Astrocyte (in vitro differentiated cells and primary cell): ENCODE measurements at regions not wholly inside any gene's neighbourhood (a gene's known extent, or its start where the extent isn't known, plus 50 kb on each side); places are given as distances from the start of the nearest gene placed in this dataset.

Experiments
- DNase-seq: peaks from one replicate; pipeline ENCODE4 v3.0.0-alpha.2; 2010; ENCODE audit warnings: low read depth
- FAIRE-seq: peaks from 2 replicates; lab custom pipeline; 2011; peaks lifted over from hg19 to GRCh38; lab: Jason Lieb, UNC
- H2AFZ ChIP-seq: 2 replicates; pipeline ENCODE4 v1.6.0; 2012; ENCODE audit warnings: low read depth, low read length, inconsistent platforms
- H3K27ac ChIP-seq: 2 replicates; pipeline ENCODE4 v1.5.1; 2011; ENCODE audit warnings: low read depth, low read length, inconsistent platforms
- H3K27me3 ChIP-seq: 2 replicates; pipeline ENCODE4 v1.6.0; 2011; ENCODE audit warnings: low read length, inconsistent platforms; ENCODE audit not compliant: insufficient read depth
- H3K36me3 ChIP-seq: 2 replicates; pipeline ENCODE4 v1.5.1; 2011; ENCODE audit warnings: low read length, inconsistent platforms; ENCODE audit not compliant: insufficient read depth
- H3K4me1 ChIP-seq: 2 replicates; pipeline ENCODE4 v1.5.1; 2011; ENCODE audit warnings: low read length, inconsistent platforms; ENCODE audit not compliant: insufficient read depth
- H3K4me2 ChIP-seq: 2 replicates; pipeline ENCODE4 v1.6.0; 2012; ENCODE audit warnings: low read length, inconsistent platforms
- H3K4me3 ChIP-seq: 2 replicates; pipeline ENCODE4 v1.5.1; 2011; ENCODE audit warnings: low read depth, mild to moderate bottlenecking, low read length, inconsistent platforms; ENCODE audit not compliant: insufficient read depth
- H3K79me2 ChIP-seq: 2 replicates; pipeline ENCODE4 v1.6.0; 2012; ENCODE audit warnings: mild to moderate bottlenecking, low read length, inconsistent platforms; ENCODE audit not compliant: insufficient read depth
- H3K9ac ChIP-seq: 2 replicates; pipeline ENCODE4 v1.6.0; 2012; ENCODE audit warnings: mild to moderate bottlenecking, low read length, inconsistent platforms
- H3K9me3 ChIP-seq: 2 replicates; pipeline ENCODE4 v1.5.1; 2012; ENCODE audit warnings: low read depth, mild to moderate bottlenecking, low read length, inconsistent platforms; ENCODE audit not compliant: insufficient read depth
- H4K20me1 ChIP-seq: 2 replicates; pipeline ENCODE4 v1.6.0; 2012; ENCODE audit warnings: low read length, inconsistent platforms; ENCODE audit not compliant: insufficient read depth
- H3K27ac Mint-ChIP-seq: one replicate; pipeline ENCODE4 v1.8.0; 2021; ENCODE audit warnings: mild to moderate bottlenecking, mixed read lengths; ENCODE audit not compliant: unreplicated experiment
- H3K27me3 Mint-ChIP-seq: one replicate; pipeline ENCODE4 v1.8.0; 2021; ENCODE audit warnings: low read depth, mixed read lengths; ENCODE audit not compliant: unreplicated experiment
- H3K36me3 Mint-ChIP-seq: one replicate; pipeline ENCODE4 v1.8.0; 2021; ENCODE audit warnings: low read depth, mixed read lengths; ENCODE audit not compliant: unreplicated experiment
- H3K4me1 Mint-ChIP-seq: one replicate; pipeline ENCODE4 v1.8.0; 2021; ENCODE audit warnings: low read depth, mixed read lengths; ENCODE audit not compliant: unreplicated experiment
- H3K4me3 Mint-ChIP-seq: one replicate; pipeline ENCODE4 v1.8.0; 2021; ENCODE audit warnings: mild to moderate bottlenecking, moderate library complexity, mixed read lengths; ENCODE audit not compliant: unreplicated experiment
- H3K9me3 Mint-ChIP-seq: one replicate; pipeline ENCODE4 v1.8.0; 2021; ENCODE audit warnings: mild to moderate bottlenecking, mixed read lengths; ENCODE audit not compliant: unreplicated experiment
- CTCF ChIP-seq: IDR thresholded peaks from 2 replicates; pipeline ENCODE4 v1.5.1; 2011; ENCODE audit warnings: low read depth, mild to moderate bottlenecking, inconsistent platforms, low read length, moderate library complexity; ENCODE audit not compliant: insufficient read depth
- EZH2 ChIP-seq: IDR thresholded peaks from 2 replicates; pipeline ENCODE4 v1.6.1; 2012; ENCODE audit warnings: mild to moderate bottlenecking, low read length, inconsistent platforms; ENCODE audit not compliant: insufficient read depth

- Histone ChIP-seq H3K9me3 (peaks cover 4% of the 10 kb centered on the region), H3K4me2 (no peak overlapping the region), H4K20me1 (no peaks in the 10 kb centered on the region), H3K79me2 (no peaks in the 10 kb centered on the region), H3K4me1 (no peaks in the 10 kb centered on the region), H3K9ac (no peak overlapping the region), H3K4me3 (no peak overlapping the region), H2AFZ (no peak overlapping the region), H3K27me3 (no peaks in the 10 kb centered on the region), H3K36me3 (no peaks in the 10 kb centered on the region), H3K27ac (no peak overlapping the region)
- no peak overlapping the region for H3K27ac Mint-ChIP-seq
- no peaks in the 10 kb centered on the region for H3K36me3 Mint-ChIP-seq
- no peak for FAIRE-seq
- no peaks in the 10 kb centered on the region for H3K4me1 Mint-ChIP-seq
- H3K9me3 Mint-ChIP-seq, result no peaks in the 10 kb centered on the region
- peaks cover 3% of the 10 kb centered on the region for H3K27me3 Mint-ChIP-seq
- DNase-seq, result no peak
- no peak overlapping the region for H3K4me3 Mint-ChIP-seq
- TF ChIP-seq EZH2 (no peak), CTCF (no peak)
Observed at GRCh38 chr2:80874374-80874773, 569.8 kb upstream of the LRRTM1 start.

GRCh38 chr2:80869858-80870438, 565.4 kb upstream of the LRRTM1 start:
- H3K27ac ChIP-seq, result no peak overlapping the region
- H4K20me1 ChIP-seq, result no peaks in the 10 kb centered on the region
- no peaks in the 10 kb centered on the region for H3K9me3 Mint-ChIP-seq
- H3K79me2 ChIP-seq, result no peaks in the 10 kb centered on the region
- H3K4me2 ChIP-seq, result no peak overlapping the region
- no peak overlapping the region for H2AFZ ChIP-seq
- FAIRE-seq (no peak), DNase-seq (no peak)
- no peak overlapping the region for H3K27ac Mint-ChIP-seq
- no peak overlapping the region for H3K4me3 ChIP-seq
- H3K27me3 Mint-ChIP-seq, result no peaks in the 10 kb centered on the region
- H3K9ac ChIP-seq, result no peak overlapping the region
- H3K9me3 ChIP-seq, result peaks cover 4% of the 10 kb centered on the region
- no peaks in the 10 kb centered on the region for H3K4me1 ChIP-seq
- no peaks in the 10 kb centered on the region for H3K36me3 Mint-ChIP-seq
- no peaks in the 10 kb centered on the region for H3K36me3 ChIP-seq
- no peaks in the 10 kb centered on the region for H3K27me3 ChIP-seq
- no peak for TF ChIP-seq EZH2
- TF ChIP-seq CTCF, result no peak
- H3K4me3 Mint-ChIP-seq, result no peak overlapping the region
- no peaks in the 10 kb centered on the region for H3K4me1 Mint-ChIP-seq

- Mint-ChIP-seq H3K9me3 (no peaks in the 10 kb centered on the region), H3K4me3 (no peak overlapping the region), H3K27ac (no peak overlapping the region), H3K36me3 (no peaks in the 10 kb centered on the region), H3K27me3 (peaks cover 4% of the 10 kb centered on the region), H3K4me1 (no peaks in the 10 kb centered on the region)
- H3K4me2 ChIP-seq, result no peak overlapping the region
- no peak for DNase-seq
- no peak overlapping the region for H3K27ac ChIP-seq
- no peak overlapping the region for H3K9ac ChIP-seq
- H3K27me3 ChIP-seq, result no peaks in the 10 kb centered on the region
- no peaks in the 10 kb centered on the region for H3K4me1 ChIP-seq
- TF ChIP-seq CTCF, result no peak
- no peak for TF ChIP-seq EZH2
- no peaks in the 10 kb centered on the region for H4K20me1 ChIP-seq
- H3K9me3 ChIP-seq, result peaks cover 3% of the 10 kb centered on the region
- H2AFZ ChIP-seq, result no peak overlapping the region
- no peaks in the 10 kb centered on the region for H3K36me3 ChIP-seq
- no peaks in the 10 kb centered on the region for H3K79me2 ChIP-seq
- no peak for FAIRE-seq
- no peak overlapping the region for H3K4me3 ChIP-seq
Observed at GRCh38 chr2:80863147-80863714, 558.7 kb upstream of the LRRTM1 start.
